SU-DHL-6 (cell line): ENCODE measurements at regions not wholly inside any gene's neighbourhood (a gene's known extent, or its start where the extent isn't known, plus 50 kb on each side); places are given as distances from the start of the nearest gene placed in this dataset.

Experiments
- EZH2phosphoT487 ChIP-seq: fragments of 200-600 bp; sonication (generic), shearing (Covaris generic); conservative IDR thresholded peaks from 2 replicates; pipeline ENCODE4 v1.6.1; 2018; ENCODE audit warnings: mild to moderate bottlenecking, antibody characterized with exemption, low read length, moderate library complexity, mixed read lengths
- TF ChIP-seq, protein P1 (sequence below): fragments of 200-600 bp; sonication (generic); IDR thresholded peaks from one replicate; pipeline ENCODE4 v1.5.1; 2017; ENCODE audit warnings: antibody characterized with exemption, mild to moderate bottlenecking, low read length, moderate library complexity; ENCODE audit not compliant: insufficient read depth, poor library complexity, severe bottlenecking

DNA sequence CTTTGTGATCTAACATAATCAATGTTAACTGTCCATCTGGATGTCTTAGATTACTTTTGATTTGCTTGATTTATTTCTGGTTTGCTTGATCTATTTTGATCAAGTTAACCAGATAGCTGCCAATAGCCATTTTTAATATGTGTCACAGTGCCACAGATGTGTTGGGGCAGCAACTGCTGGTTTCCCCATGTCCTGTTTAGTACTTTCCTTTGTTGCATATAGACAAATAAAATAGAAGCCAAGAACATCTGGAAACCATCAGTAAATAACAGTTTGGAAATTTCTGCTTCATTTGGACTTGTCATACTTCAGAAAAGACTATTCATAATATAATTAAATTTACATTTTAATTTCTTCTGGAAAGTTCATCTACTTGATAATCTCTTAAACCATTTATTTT, 145.6 kb upstream of the C21orf91 start:
- TF ChIP-seq, protein P1, sequence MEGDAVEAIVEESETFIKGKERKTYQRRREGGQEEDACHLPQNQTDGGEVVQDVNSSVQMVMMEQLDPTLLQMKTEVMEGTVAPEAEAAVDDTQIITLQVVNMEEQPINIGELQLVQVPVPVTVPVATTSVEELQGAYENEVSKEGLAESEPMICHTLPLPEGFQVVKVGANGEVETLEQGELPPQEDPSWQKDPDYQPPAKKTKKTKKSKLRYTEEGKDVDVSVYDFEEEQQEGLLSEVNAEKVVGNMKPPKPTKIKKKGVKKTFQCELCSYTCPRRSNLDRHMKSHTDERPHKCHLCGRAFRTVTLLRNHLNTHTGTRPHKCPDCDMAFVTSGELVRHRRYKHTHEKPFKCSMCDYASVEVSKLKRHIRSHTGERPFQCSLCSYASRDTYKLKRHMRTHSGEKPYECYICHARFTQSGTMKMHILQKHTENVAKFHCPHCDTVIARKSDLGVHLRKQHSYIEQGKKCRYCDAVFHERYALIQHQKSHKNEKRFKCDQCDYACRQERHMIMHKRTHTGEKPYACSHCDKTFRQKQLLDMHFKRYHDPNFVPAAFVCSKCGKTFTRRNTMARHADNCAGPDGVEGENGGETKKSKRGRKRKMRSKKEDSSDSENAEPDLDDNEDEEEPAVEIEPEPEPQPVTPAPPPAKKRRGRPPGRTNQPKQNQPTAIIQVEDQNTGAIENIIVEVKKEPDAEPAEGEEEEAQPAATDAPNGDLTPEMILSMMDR = no peak
- no peak for TF ChIP-seq EZH2phosphoT487
